Astrocyte (in vitro differentiated cells and primary cell): ENCODE measurements at regions not wholly inside any gene's neighbourhood (a gene's known extent, or its start where the extent isn't known, plus 50 kb on each side); places are given as distances from the start of the nearest gene placed in this dataset.

ENCODE experiments used
- DNase-seq: peaks from one replicate; pipeline ENCODE4 v3.0.0-alpha.2; 2010; ENCODE audit warnings: low read depth
- FAIRE-seq: peaks from 2 replicates; lab custom pipeline; 2011; peaks lifted over from hg19 to GRCh38; lab: Jason Lieb, UNC
- H2AFZ ChIP-seq: 2 replicates; pipeline ENCODE4 v1.6.0; 2012; ENCODE audit warnings: low read depth, low read length, inconsistent platforms
- H3K27ac ChIP-seq: 2 replicates; pipeline ENCODE4 v1.5.1; 2011; ENCODE audit warnings: low read depth, low read length, inconsistent platforms
- H3K27me3 ChIP-seq: 2 replicates; pipeline ENCODE4 v1.6.0; 2011; ENCODE audit warnings: low read length, inconsistent platforms; ENCODE audit not compliant: insufficient read depth
- H3K36me3 ChIP-seq: 2 replicates; pipeline ENCODE4 v1.5.1; 2011; ENCODE audit warnings: low read length, inconsistent platforms; ENCODE audit not compliant: insufficient read depth
- H3K4me1 ChIP-seq: 2 replicates; pipeline ENCODE4 v1.5.1; 2011; ENCODE audit warnings: low read length, inconsistent platforms; ENCODE audit not compliant: insufficient read depth
- H3K4me2 ChIP-seq: 2 replicates; pipeline ENCODE4 v1.6.0; 2012; ENCODE audit warnings: low read length, inconsistent platforms
- H3K4me3 ChIP-seq: 2 replicates; pipeline ENCODE4 v1.5.1; 2011; ENCODE audit warnings: low read depth, mild to moderate bottlenecking, low read length, inconsistent platforms; ENCODE audit not compliant: insufficient read depth
- H3K79me2 ChIP-seq: 2 replicates; pipeline ENCODE4 v1.6.0; 2012; ENCODE audit warnings: mild to moderate bottlenecking, low read length, inconsistent platforms; ENCODE audit not compliant: insufficient read depth
- H3K9ac ChIP-seq: 2 replicates; pipeline ENCODE4 v1.6.0; 2012; ENCODE audit warnings: mild to moderate bottlenecking, low read length, inconsistent platforms
- H3K9me3 ChIP-seq: 2 replicates; pipeline ENCODE4 v1.5.1; 2012; ENCODE audit warnings: low read depth, mild to moderate bottlenecking, low read length, inconsistent platforms; ENCODE audit not compliant: insufficient read depth
- H4K20me1 ChIP-seq: 2 replicates; pipeline ENCODE4 v1.6.0; 2012; ENCODE audit warnings: low read length, inconsistent platforms; ENCODE audit not compliant: insufficient read depth
- H3K27ac Mint-ChIP-seq: one replicate; pipeline ENCODE4 v1.8.0; 2021; ENCODE audit warnings: mild to moderate bottlenecking, mixed read lengths; ENCODE audit not compliant: unreplicated experiment
- H3K27me3 Mint-ChIP-seq: one replicate; pipeline ENCODE4 v1.8.0; 2021; ENCODE audit warnings: low read depth, mixed read lengths; ENCODE audit not compliant: unreplicated experiment
- H3K36me3 Mint-ChIP-seq: one replicate; pipeline ENCODE4 v1.8.0; 2021; ENCODE audit warnings: low read depth, mixed read lengths; ENCODE audit not compliant: unreplicated experiment
- H3K4me1 Mint-ChIP-seq: one replicate; pipeline ENCODE4 v1.8.0; 2021; ENCODE audit warnings: low read depth, mixed read lengths; ENCODE audit not compliant: unreplicated experiment
- H3K4me3 Mint-ChIP-seq: one replicate; pipeline ENCODE4 v1.8.0; 2021; ENCODE audit warnings: mild to moderate bottlenecking, moderate library complexity, mixed read lengths; ENCODE audit not compliant: unreplicated experiment
- H3K9me3 Mint-ChIP-seq: one replicate; pipeline ENCODE4 v1.8.0; 2021; ENCODE audit warnings: mild to moderate bottlenecking, mixed read lengths; ENCODE audit not compliant: unreplicated experiment
- EZH2 ChIP-seq: IDR thresholded peaks from 2 replicates; pipeline ENCODE4 v1.6.1; 2012; ENCODE audit warnings: mild to moderate bottlenecking, low read length, inconsistent platforms; ENCODE audit not compliant: insufficient read depth
- TF ChIP-seq, protein P1 (sequence below): IDR thresholded peaks from 2 replicates; pipeline ENCODE4 v1.5.1; 2011; ENCODE audit warnings: low read depth, mild to moderate bottlenecking, inconsistent platforms, low read length, moderate library complexity; ENCODE audit not compliant: insufficient read depth

DNA sequence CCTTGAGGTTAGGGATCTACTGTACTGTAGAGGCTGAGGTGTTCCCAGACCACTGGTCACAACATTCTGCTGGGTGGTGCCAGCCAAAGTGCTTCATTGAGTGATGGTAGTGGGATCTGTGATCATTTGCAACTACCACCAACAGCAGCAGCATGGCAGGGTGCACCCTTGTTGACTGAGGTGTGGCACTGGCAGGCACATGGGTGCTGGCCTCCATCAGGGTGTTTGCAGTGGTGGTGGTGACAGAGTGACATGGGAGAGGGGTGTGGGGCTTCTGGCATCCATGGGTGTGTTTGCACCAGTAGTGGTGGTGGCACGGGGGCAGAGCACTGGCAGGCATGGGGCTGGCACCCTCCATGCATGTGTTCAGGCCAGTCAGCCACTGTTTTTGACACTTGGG, 183.7 kb upstream of the LYPLAL1 start:
- no peaks in the 10 kb centered on the region for H3K9me3 ChIP-seq
- no peak for FAIRE-seq
- H3K9me3 Mint-ChIP-seq = no peaks in the 10 kb centered on the region
- H3K9ac ChIP-seq = no peak overlapping the region
- no peaks in the 10 kb centered on the region for H4K20me1 ChIP-seq
- no peak overlapping the region for H3K4me3 ChIP-seq
- no peaks in the 10 kb centered on the region for H3K27me3 ChIP-seq
- no peaks in the 10 kb centered on the region for H3K36me3 ChIP-seq
- H3K4me1 Mint-ChIP-seq = no peaks in the 10 kb centered on the region
- DNase-seq = no peak
- TF ChIP-seq, protein P1, sequence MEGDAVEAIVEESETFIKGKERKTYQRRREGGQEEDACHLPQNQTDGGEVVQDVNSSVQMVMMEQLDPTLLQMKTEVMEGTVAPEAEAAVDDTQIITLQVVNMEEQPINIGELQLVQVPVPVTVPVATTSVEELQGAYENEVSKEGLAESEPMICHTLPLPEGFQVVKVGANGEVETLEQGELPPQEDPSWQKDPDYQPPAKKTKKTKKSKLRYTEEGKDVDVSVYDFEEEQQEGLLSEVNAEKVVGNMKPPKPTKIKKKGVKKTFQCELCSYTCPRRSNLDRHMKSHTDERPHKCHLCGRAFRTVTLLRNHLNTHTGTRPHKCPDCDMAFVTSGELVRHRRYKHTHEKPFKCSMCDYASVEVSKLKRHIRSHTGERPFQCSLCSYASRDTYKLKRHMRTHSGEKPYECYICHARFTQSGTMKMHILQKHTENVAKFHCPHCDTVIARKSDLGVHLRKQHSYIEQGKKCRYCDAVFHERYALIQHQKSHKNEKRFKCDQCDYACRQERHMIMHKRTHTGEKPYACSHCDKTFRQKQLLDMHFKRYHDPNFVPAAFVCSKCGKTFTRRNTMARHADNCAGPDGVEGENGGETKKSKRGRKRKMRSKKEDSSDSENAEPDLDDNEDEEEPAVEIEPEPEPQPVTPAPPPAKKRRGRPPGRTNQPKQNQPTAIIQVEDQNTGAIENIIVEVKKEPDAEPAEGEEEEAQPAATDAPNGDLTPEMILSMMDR = no peak
- TF ChIP-seq EZH2 = no peak
- H3K4me3 Mint-ChIP-seq = no peak overlapping the region
- H3K27ac Mint-ChIP-seq = no peak overlapping the region
- no peaks in the 10 kb centered on the region for H3K27me3 Mint-ChIP-seq
- no peak overlapping the region for H3K4me2 ChIP-seq
- no peak overlapping the region for H3K27ac ChIP-seq
- no peaks in the 10 kb centered on the region for H3K79me2 ChIP-seq
- H2AFZ ChIP-seq = no peak overlapping the region
- no peaks in the 10 kb centered on the region for H3K4me1 ChIP-seq
- H3K36me3 Mint-ChIP-seq = no peaks in the 10 kb centered on the region

DNA sequence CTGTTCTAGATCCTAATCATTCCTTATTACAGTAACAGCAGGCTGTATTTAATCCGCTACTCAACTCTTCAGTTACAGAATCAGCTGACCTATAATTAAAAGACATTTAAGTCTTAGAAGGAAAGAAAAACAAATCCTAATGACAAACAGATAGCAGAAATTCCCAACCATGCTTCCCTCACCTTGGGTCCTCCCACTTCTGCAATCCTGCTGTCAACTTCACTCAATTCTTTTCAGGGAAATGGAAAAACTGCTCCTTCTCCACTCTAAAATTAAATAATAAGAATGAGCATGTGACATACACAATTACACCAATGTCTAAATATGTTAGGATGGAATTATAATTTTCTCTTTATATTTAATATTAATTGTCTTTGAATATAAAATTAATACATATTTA, 182.6 kb upstream of the LYPLAL1 start:
- Histone ChIP-seq H3K27ac (no peak overlapping the region), H3K4me2 (no peak overlapping the region), H3K36me3 (no peaks in the 10 kb centered on the region), H3K4me1 (no peaks in the 10 kb centered on the region), H3K4me3 (no peak overlapping the region), H3K27me3 (no peaks in the 10 kb centered on the region), H3K79me2 (no peaks in the 10 kb centered on the region), H2AFZ (no peak overlapping the region), H3K9me3 (no peaks in the 10 kb centered on the region), H3K9ac (no peak overlapping the region), H4K20me1 (no peaks in the 10 kb centered on the region)
- FAIRE-seq = no peak
- Mint-ChIP-seq H3K27ac (no peak overlapping the region), H3K9me3 (no peaks in the 10 kb centered on the region), H3K27me3 (no peaks in the 10 kb centered on the region), H3K4me1 (no peaks in the 10 kb centered on the region), H3K36me3 (no peaks in the 10 kb centered on the region), H3K4me3 (no peak overlapping the region)
- no peak for TF ChIP-seq EZH2
- TF ChIP-seq, protein P1 = no peak
- no peak for DNase-seq

DNA sequence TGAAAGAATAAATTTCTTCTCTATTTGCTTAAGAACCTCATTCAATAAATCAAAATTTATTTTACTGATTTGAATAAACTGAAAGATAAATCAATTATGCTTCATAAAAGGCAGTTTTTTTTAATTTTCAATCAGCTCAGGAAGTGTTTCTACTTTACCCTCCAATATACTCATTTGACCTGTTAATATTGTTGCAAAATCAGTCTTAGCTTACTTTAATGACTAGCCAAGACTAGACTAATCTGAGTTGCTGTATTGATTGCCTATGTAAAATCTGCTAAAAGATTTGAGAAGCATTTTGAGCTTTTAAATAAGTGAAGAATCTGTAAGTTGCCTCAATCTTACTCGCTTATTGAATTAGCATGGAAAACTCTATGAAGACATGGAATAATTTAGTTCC, 179.1 kb upstream of the LYPLAL1 start:
- Histone ChIP-seq H3K9me3 (no peaks in the 10 kb centered on the region), H4K20me1 (no peaks in the 10 kb centered on the region), H3K4me1 (no peaks in the 10 kb centered on the region), H2AFZ (no peak overlapping the region), H3K79me2 (no peaks in the 10 kb centered on the region), H3K4me2 (no peak overlapping the region), H3K9ac (no peak overlapping the region), H3K36me3 (no peaks in the 10 kb centered on the region), H3K27me3 (no peaks in the 10 kb centered on the region), H3K4me3 (no peak overlapping the region), H3K27ac (no peak overlapping the region)
- Mint-ChIP-seq H3K4me3 (no peak overlapping the region), H3K4me1 (no peaks in the 10 kb centered on the region), H3K36me3 (no peaks in the 10 kb centered on the region), H3K27me3 (no peaks in the 10 kb centered on the region), H3K9me3 (no peaks in the 10 kb centered on the region), H3K27ac (no peak overlapping the region)
- FAIRE-seq = no peak
- no peak for DNase-seq
- no peak for TF ChIP-seq EZH2
- TF ChIP-seq, protein P1 = no peak
